ENCODE measurements at regions not wholly inside any gene's neighbourhood (a gene's known extent, or its start where the extent isn't known, plus 50 kb on each side); places are given as distances from the start of the nearest gene placed in this dataset.

DNA sequence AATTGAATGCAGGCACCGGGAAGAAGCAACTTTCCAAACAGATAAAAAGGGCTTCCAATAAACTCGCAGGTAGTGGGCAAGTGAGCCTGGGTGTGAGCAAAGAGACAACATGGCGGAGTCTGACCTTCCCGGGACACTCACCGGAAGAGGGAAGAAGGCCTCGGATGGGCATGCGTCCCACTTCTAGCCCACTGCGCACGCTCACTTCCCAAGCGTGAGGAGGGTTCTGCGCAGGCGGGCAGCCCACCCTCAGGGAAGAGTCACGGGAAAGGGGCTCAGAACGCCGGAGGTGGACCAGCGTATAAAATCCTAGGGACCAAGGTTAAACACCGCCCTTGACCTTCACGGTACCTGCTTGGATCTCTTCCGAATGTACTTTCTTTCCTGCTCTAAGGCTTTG, 95.5 kb upstream of the AFDN start:
- TF ChIP-seq, protein P1, sequence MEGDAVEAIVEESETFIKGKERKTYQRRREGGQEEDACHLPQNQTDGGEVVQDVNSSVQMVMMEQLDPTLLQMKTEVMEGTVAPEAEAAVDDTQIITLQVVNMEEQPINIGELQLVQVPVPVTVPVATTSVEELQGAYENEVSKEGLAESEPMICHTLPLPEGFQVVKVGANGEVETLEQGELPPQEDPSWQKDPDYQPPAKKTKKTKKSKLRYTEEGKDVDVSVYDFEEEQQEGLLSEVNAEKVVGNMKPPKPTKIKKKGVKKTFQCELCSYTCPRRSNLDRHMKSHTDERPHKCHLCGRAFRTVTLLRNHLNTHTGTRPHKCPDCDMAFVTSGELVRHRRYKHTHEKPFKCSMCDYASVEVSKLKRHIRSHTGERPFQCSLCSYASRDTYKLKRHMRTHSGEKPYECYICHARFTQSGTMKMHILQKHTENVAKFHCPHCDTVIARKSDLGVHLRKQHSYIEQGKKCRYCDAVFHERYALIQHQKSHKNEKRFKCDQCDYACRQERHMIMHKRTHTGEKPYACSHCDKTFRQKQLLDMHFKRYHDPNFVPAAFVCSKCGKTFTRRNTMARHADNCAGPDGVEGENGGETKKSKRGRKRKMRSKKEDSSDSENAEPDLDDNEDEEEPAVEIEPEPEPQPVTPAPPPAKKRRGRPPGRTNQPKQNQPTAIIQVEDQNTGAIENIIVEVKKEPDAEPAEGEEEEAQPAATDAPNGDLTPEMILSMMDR (IDR thresholded peaks at IDR 0.05), result no peak
- TF ChIP-seq EP300 (IDR thresholded peaks at IDR 0.05), result no peak
